HG02588 (cell line): ENCODE measurements at regions not wholly inside any gene's neighbourhood (a gene's known extent, or its start where the extent isn't known, plus 50 kb on each side); places are given as distances from the start of the nearest gene placed in this dataset.

ENCODE experiments used
- ATAC-seq: cut with Tn5 transposase; IDR thresholded peaks from one replicate; pipeline ENCODE4 v1.9.1; 2021; ENCODE audit warnings: mild to moderate bottlenecking, moderate library complexity; ENCODE audit not compliant: unreplicated experiment

DNA sequence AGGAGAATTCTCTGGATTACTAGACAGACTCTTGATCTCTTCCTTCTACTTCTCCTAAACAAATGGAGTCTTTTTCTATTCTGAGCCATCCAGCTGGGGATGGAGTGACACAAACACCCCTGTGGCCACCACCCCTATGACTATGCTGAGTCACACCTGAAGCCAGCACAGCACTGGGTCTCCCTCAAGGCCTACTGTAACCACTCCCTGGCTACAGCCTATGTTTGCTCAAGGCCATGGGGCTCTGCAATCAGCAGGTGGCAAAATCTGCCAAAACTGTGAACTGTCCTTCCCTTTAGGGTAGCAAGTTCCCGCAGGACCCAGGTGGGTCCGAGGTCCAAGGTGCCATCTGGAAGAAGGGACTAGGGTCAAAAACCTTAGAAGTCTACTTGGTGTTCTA, 132.3 kb downstream of the TINAG start:
- ATAC-seq = no peak

GRCh38 chr6:54441020-54441419, 132.8 kb downstream of the TINAG start:
- no peak for ATAC-seq

- no peak for ATAC-seq
Measured at GRCh38 chr6:54441687-54442248, 133.5 kb downstream of the TINAG start.

GRCh38 chr6:54445207-54445606, 137.0 kb downstream of the TINAG start:
- ATAC-seq = no peak

- no peak for ATAC-seq
Measured at GRCh38 chr6:54448617-54449016, 140.4 kb downstream of the TINAG start.

- ATAC-seq = no peak
Measured at GRCh38 chr6:54451516-54451915, 143.3 kb downstream of the TINAG start.

DNA sequence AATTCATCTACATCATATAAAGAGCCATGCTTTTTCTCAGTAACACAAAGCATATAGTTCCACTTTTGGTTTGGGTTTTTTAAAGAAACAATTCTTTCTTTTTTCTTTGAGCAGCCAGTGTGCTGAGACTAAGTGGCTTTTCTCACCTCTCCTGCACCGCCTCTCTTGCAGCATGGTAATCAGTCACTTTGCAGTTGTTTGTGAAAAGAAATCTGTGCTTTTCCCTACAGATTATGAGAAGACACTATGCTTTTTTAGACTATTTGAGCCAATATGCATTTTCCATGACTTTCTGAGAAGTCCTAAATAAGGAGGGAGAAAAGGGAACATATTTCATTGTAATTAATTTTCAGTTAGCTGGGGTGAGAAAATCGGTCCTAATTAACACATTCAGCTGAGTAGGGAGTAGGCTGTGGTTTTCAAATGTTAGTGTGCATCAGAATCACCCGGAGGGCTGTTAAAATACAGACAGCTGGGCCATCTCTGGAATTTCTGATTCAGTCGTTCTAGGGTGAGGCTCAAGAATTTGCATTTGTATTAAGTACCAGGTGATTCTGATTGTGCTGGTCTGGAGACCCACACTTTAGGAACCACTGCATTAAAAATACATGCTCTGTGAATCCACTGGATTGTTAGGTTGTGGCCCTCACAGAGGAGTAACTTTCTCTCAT, 155.2 kb downstream of the TINAG start:
- no peak for ATAC-seq

- no peak for ATAC-seq
Measured at GRCh38 chr6:54465649-54466300, 157.5 kb downstream of the TINAG start.

DNA sequence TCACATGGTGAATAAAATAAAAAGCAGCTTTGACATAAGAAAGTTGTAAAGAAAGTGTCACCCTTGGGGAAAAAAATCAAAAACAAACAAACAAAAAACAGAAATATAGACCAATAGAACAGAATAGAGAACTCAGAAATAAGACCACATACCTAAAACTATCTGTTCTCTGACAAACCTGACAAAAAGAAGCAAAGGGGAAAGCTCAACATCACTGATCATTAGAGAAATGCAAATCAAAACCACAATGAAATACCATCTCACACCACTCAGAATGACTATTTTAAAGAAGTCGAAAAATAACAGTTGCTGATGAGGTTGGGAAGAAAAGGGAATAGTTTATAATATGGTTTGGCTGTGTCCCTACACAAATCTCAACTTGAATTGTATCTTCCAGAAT, 159.1 kb downstream of the TINAG start:
- no peak for ATAC-seq

DNA sequence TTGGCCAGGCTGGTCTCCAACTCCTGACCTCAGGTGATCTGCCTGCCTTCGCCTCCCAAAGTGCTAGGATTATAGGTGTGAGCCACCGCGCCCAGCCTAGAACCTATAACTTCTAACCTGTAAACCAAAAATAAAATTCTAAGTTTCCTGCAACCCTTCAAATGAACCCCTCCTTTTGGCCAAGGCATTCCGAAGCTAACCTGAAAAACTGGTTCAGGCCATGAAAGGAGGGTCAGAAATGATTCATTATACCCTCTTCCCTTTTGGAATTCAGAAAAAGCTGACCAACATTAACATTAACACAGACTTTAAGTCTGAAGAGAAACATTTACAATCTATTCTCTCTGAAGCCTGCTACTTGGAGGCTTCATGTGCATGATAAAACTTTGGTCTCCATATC, 165.1 kb downstream of the TINAG start:
- no peak for ATAC-seq

GRCh38 chr6:54474898-54475297, 166.7 kb downstream of the TINAG start:
- ATAC-seq = no peak

- ATAC-seq = no peak
Measured at GRCh38 chr6:54481091-54481490, 172.8 kb downstream of the TINAG start.

GRCh38 chr6:54491431-54491830, 183.2 kb downstream of the TINAG start:
- ATAC-seq = no peak

DNA sequence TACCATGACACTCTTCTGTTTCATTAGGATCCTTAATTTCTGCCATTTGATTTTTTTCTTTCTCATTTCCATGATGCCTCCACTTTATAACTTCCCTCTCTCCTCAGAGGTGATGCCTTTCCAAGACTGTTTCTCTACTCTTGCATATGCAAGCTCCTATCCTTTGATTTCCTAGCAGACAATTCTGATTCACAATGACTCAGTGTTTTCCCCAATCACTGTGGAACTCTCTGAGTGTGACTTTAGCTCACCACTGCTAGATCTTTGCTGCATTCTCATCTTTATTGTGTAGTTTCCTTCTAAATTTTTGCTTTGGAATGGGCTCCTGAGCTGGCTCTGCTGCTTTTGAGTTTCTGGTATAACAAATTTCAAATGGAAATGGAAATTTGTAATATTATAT, 184.9 kb downstream of the TINAG start:
- no peak for ATAC-seq

DNA sequence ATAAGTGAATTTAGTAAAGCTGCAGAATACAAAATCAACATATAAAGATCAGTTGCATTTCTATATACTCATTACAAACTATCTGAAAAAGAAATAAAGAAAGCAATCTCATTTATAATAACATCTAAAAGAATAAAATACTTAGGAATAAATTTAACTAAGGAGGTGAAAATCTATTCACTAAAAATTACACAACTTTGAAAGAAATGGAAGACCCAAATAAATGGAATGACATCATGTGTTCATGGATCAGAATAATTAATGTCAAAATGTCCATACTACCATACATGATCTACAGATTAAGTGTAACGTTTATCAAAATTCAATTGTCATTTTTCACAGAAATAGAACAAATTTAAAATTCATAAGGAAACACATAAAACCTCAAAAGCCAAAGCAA, 194.9 kb downstream of the TINAG start:
- no peak for ATAC-seq

DNA sequence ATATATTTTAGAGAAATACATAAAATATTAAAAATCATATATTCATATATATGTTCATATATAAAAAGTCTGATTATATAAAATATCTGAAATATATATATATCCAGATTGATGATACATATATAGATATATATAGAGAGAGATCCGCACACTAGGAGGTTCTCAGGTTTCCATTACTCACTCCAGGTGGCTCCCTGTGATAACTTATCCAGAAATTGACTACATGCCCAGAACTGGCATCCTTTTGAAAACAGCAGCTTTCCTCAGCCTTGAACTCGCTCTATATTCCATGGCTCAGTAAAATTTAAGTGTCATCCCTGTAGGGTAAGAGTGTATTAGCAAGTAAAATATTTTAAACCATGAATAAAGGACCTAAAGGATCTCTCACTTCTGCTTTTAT, 206.8 kb downstream of the TINAG start:
- ATAC-seq = no peak

- no peak for ATAC-seq
Measured at GRCh38 chr6:54515713-54516112, 207.5 kb downstream of the TINAG start.

DNA sequence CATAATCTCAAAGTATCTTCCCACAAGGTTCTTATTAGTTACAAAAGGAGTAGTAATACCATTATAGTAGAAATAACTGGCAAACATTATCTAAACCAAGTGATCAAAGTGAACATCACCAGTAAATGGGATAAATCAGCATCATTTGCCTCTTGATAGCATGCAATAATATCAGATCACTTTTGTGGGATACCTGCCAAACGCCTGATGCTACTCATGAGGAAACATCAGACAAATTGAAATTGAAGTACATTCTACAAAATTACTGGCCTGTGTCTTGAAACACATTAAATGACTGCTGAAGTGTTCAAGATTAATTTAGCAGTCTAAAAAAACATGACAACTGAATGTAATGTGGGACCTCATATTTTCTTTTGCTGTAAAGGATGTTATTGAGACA, 208.1 kb downstream of the TINAG start:
- no peak for ATAC-seq

DNA sequence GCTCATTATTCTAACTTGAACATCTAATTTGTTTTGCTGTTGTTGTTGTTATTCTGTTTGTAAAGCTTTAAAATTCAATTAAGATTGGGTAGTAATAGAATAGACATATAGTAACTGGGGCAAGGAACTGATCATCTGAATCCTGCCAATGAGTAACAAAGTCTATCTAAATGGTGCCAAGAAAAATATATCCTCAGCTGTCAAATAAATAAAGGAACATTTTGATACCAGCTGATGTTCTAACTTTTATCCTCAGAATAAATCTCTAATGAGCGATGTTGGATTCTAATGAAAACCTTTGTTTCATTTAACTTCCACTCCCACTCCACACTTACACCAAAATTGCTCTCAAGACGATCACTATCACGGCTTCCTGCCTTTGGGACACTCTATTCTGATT, 210.9 kb downstream of the TINAG start:
- no peak for ATAC-seq

- ATAC-seq = no peak
Measured at GRCh38 chr6:54525731-54526130, 217.5 kb downstream of the TINAG start.

- no peak for ATAC-seq
Measured at GRCh38 chr6:54533567-54533966, 225.3 kb downstream of the TINAG start.

DNA sequence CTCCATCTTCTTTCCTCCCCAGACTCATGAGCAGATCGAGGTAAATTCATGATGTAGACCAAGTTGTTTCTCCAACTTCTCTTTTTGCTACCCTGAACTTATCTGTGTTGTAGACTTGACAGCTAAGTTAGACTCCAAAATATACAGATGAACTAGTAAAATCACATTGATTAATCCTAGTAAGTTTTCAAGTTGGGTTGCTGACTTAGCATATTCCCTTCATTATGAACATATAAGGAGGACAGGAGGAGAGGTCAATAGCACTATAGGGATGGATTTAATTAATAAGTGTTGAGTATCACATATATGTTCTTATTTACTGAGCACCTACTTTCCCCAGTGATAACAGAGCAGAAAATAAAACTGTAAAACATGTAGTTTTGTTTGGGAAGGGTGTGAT, 227.3 kb downstream of the TINAG start:
- no peak for ATAC-seq

GRCh38 chr6:54541541-54541940, 233.3 kb downstream of the TINAG start:
- no peak for ATAC-seq
